PC-3 (cell line): ENCODE measurements at regions not wholly inside any gene's neighbourhood (a gene's known extent, or its start where the extent isn't known, plus 50 kb on each side); places are given as distances from the start of the nearest gene placed in this dataset.

ENCODE experiments used
- ATAC-seq: fragments of 200-7000 bp; cut with Tn5 transposase; 2 replicates; pipeline ENCODE4 v1.9.1; 2020; ENCODE audit warnings: mild to moderate bottlenecking, moderate library complexity
- BruUV-seq: library from RNA; stranded (reverse); fragments of 400-500 nt; replicated peaks from 2 replicates; lab custom pipeline; 2021; lab: Mats Ljungman, UMichigan
- CTCF ChIA-PET: fragments of 300-600 bp; sonication (Branson Sonifier 250); formaldehyde crosslinking; loops from one replicate; lab custom pipeline; 2022; ENCODE audit warnings: antibody characterized with exemption; lab: Charles Lee
- POLR2A ChIA-PET: fragments of 300-600 bp; sonication (Branson Sonifier 250); formaldehyde crosslinking; loops from one replicate; lab custom pipeline; 2022; ENCODE audit warnings: antibody characterized with exemption; ENCODE audit not compliant: unreplicated experiment; lab: Charles Lee
- DNase-seq: peaks from one replicate; pipeline ENCODE4 v3.0.0-alpha.2; 2015
- H2AFZ ChIP-seq: fragments of 300-600 bp; sonication (generic); 2 replicates; pipeline ENCODE4 v1.6.0; 2016; ENCODE audit warnings: antibody characterized with exemption, low read length
- H3F3A ChIP-seq: fragments of 300-600 bp; sonication (generic); one replicate; pipeline ENCODE4 v1.6.0; 2017; ENCODE audit warnings: antibody characterized with exemption, low read length, control low read depth, mild to moderate bottlenecking; ENCODE audit not compliant: unreplicated experiment
- H3K27ac ChIP-seq: fragments of 300-600 bp; sonication (generic); 2 replicates; pipeline ENCODE4 v1.5.1; 2016; ENCODE audit warnings: mild to moderate bottlenecking, low read length
- H3K27me3 ChIP-seq: fragments of 300-600 bp; sonication (generic); 2 replicates; pipeline ENCODE4 v1.6.1; 2016; ENCODE audit warnings: low read length, mixed read lengths
- H3K36me3 ChIP-seq: fragments of 300-600 bp; sonication (generic); 2 replicates; pipeline ENCODE4 v1.6.1; 2016; ENCODE audit warnings: low read depth, mixed run types, low read length, mixed read lengths
- H3K4me1 ChIP-seq: fragments of 300-600 bp; sonication (generic); 2 replicates; pipeline ENCODE4 v1.5.1; 2016; ENCODE audit warnings: low read length; ENCODE audit not compliant: insufficient read depth
- H3K4me2 ChIP-seq: fragments of 300-600 bp; sonication (generic); 2 replicates; pipeline ENCODE4 v1.6.0; 2016; ENCODE audit warnings: low read length
- H3K4me3 ChIP-seq: fragments of 300-600 bp; sonication (generic); 2 replicates; pipeline ENCODE4 v1.5.1; 2016; ENCODE audit warnings: mild to moderate bottlenecking, low read length, mixed read lengths
- H3K79me2 ChIP-seq: fragments of 300-600 bp; sonication (generic); 2 replicates; pipeline ENCODE4 v1.6.1; 2017; ENCODE audit warnings: low read length, mixed read lengths
- H3K9ac ChIP-seq: fragments of 300-600 bp; sonication (generic); 2 replicates; pipeline ENCODE4 v1.6.0; 2016; ENCODE audit warnings: mild to moderate bottlenecking, low read length
- H3K9me2 ChIP-seq: fragments of 300-600 bp; sonication (generic); replicated peaks from 2 replicates; pipeline ENCODE4 v1.6.1; 2016; ENCODE audit warnings: mixed run types, low read length, mixed read lengths
- H3K9me3 ChIP-seq: fragments of 300-600 bp; sonication (generic); 2 replicates; pipeline ENCODE4 v1.6.1; 2016; ENCODE audit warnings: low read length, mixed read lengths
- H4K20me1 ChIP-seq: fragments of 300-600 bp; sonication (generic); 2 replicates; pipeline ENCODE4 v1.6.1; 2016; ENCODE audit warnings: low read length, mixed read lengths
- EZH2 ChIP-seq: fragments of 300-600 bp; sonication (generic); IDR thresholded peaks from one replicate; pipeline ENCODE4 v1.6.1; 2017; ENCODE audit warnings: antibody characterized with exemption, mild to moderate bottlenecking, low read length; ENCODE audit not compliant: unreplicated experiment
- EZH2phosphoT487 ChIP-seq: fragments of 300-600 bp; sonication (generic); IDR thresholded peaks from 2 replicates; pipeline ENCODE4 v1.6.1; 2018; ENCODE audit warnings: mild to moderate bottlenecking, antibody characterized with exemption, low read length, borderline replicate concordance
- intact Hi-C: fragments of 100-400 bp; cut with micrococcal nuclease; formaldehyde crosslinking; loops from 2 replicates; pipeline ENCODE4 v1.9.0; 2023
- TF ChIP-seq, protein P1 (sequence below): fragments of 300-600 bp; sonication (generic); conservative IDR thresholded peaks from 2 replicates; pipeline ENCODE4 v1.5.1; 2017; ENCODE audit warnings: antibody characterized with exemption, low read depth, mild to moderate bottlenecking, low read length

DNA sequence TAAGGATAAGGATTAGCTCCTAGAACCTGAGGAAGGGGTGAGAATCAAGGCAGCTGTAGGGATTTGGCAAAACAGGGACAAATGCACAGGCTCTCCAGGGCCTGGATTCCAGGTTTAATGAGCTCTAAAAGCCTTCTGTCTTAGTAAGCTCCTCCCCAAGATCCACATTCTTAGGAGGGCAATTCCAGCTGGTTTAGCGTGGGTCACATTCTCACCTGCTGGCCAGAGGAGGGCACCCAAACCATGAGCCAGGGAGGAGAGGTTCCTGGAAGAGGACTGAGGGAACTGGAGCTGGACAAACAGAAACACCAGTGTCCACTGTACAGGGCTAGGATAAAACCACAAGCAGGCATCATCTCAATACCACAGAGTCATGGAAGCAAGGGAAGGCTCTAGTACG, 480.0 kb downstream of the CCDC171 start:
- no peak overlapping the region for H3K4me2 ChIP-seq
- DNase-seq (peak; percentile 55), ATAC-seq (peak; percentile 32)
- intact Hi-C loops: loop anchor here (5.0 kb wide), 1 partner anchor 100 kb away; no protein-coding TSS in a partner anchor
- H3K36me3 ChIP-seq: no peaks in the 10 kb centered on the region
- ChIA-PET CTCF (interaction anchor here (0.6 to 1.4 kb wide), 2 partner anchors 101 to 483 kb away, joined by 7 read pairs; no protein-coding TSS in a partner anchor), POLR2A (interaction anchor here (1.2 kb wide), 1 partner anchor 24 kb away, joined by 3 read pairs; no protein-coding TSS in a partner anchor)
- no peak overlapping the region for H3K9ac ChIP-seq
- H3K27me3 ChIP-seq: no peaks in the 10 kb centered on the region
- no peaks in the 10 kb centered on the region for H3K9me2 ChIP-seq
- BruUV-seq: no TSS peak
- peaks cover 36% of the 10 kb centered on the region for H3K4me1 ChIP-seq
- peak overlapping the region; percentile 17 for H3K27ac ChIP-seq
- H3K79me2 ChIP-seq: no peaks in the 10 kb centered on the region
- no peaks in the 10 kb centered on the region for H3K9me3 ChIP-seq
- no peak for TF ChIP-seq EZH2phosphoT487
- TF ChIP-seq, protein P1, sequence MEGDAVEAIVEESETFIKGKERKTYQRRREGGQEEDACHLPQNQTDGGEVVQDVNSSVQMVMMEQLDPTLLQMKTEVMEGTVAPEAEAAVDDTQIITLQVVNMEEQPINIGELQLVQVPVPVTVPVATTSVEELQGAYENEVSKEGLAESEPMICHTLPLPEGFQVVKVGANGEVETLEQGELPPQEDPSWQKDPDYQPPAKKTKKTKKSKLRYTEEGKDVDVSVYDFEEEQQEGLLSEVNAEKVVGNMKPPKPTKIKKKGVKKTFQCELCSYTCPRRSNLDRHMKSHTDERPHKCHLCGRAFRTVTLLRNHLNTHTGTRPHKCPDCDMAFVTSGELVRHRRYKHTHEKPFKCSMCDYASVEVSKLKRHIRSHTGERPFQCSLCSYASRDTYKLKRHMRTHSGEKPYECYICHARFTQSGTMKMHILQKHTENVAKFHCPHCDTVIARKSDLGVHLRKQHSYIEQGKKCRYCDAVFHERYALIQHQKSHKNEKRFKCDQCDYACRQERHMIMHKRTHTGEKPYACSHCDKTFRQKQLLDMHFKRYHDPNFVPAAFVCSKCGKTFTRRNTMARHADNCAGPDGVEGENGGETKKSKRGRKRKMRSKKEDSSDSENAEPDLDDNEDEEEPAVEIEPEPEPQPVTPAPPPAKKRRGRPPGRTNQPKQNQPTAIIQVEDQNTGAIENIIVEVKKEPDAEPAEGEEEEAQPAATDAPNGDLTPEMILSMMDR: peak; percentile 50
- TF ChIP-seq EZH2: no peak
- H2AFZ ChIP-seq: no peak overlapping the region
- H4K20me1 ChIP-seq: no peaks in the 10 kb centered on the region
- H3F3A ChIP-seq: no peaks in the 10 kb centered on the region
- H3K4me3 ChIP-seq: no peak overlapping the region

DNA sequence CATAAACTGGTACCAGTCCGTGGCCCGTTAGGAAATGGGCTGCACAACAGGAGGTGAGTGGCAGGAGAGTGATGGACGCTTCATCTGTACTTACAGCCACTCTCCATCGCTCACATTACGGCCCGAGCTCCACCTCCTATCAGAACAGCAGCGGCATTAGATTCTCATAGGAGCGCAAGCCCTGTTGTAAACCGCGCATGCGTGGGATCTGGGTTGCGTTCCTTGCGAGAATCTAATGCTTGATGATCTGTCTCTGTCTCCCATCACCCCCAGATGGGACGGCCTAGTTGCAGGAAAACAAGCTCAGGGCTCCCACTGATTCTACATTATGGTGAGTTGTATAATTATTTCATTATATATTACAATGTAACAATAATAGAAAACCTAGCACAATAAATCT, 480.4 kb downstream of the CCDC171 start:
- Histone ChIP-seq H3K9ac (no peak overlapping the region), H3K27me3 (no peaks in the 10 kb centered on the region), H3K4me3 (no peak overlapping the region), H3K4me2 (no peak overlapping the region), H3K4me1 (peaks cover 34% of the 10 kb centered on the region), H3F3A (no peaks in the 10 kb centered on the region), H2AFZ (no peak overlapping the region), H3K79me2 (no peaks in the 10 kb centered on the region), H3K9me3 (no peaks in the 10 kb centered on the region), H3K36me3 (no peaks in the 10 kb centered on the region), H4K20me1 (no peaks in the 10 kb centered on the region), H3K27ac (no peak overlapping the region), H3K9me2 (no peaks in the 10 kb centered on the region)
- DNase-seq (no peak), ATAC-seq (no peak)
- no TSS peak for BruUV-seq
- CTCF ChIA-PET: interaction anchor here (0.6 to 1.4 kb wide), 2 partner anchors 100 to 483 kb away, joined by 7 read pairs; no protein-coding TSS in a partner anchor
- POLR2A ChIA-PET: interaction anchor here (1.2 kb wide), 1 partner anchor 24 kb away, joined by 3 read pairs; no protein-coding TSS in a partner anchor
- intact Hi-C loops: loop anchor here (5.0 kb wide), 1 partner anchor 99 kb away; no protein-coding TSS in a partner anchor
- TF ChIP-seq, protein P1: no peak
- TF ChIP-seq EZH2phosphoT487 (no peak), EZH2 (no peak)
